ENCODE measurements at regions not wholly inside any gene's neighbourhood (a gene's known extent, or its start where the extent isn't known, plus 50 kb on each side); places are given as distances from the start of the nearest gene placed in this dataset.

GRCh38 chr9:95670122-95670521 lies 153.4 kb upstream of the PTCH1 start:
- no peak overlapping the region for H3K4me3 ChIP-seq
- intact Hi-C loops (cut with DNase I; ENCODE audit: low total_unique reads) = no loop called here
- peaks cover 0 to 12% (median 0%) of the 10 kb centered on the region in 4 donors for H3K4me1 ChIP-seq
- TF ChIP-seq CTCF (IDR thresholded peaks at IDR 0.05) = no peak
- H3K36me3 ChIP-seq = no peaks in the 10 kb centered on the region
- no peak overlapping the region for H3K27ac ChIP-seq
- no peak for DNase-seq
- no peaks in the 10 kb centered on the region for H3K9me3 ChIP-seq
- peaks cover 0 to 7% of the 10 kb centered on the region in 2 donors for H3K27me3 ChIP-seq

- intact Hi-C loops (cut with DNase I; ENCODE audit: low total_unique reads) = no loop called here
Measured at GRCh38 chr9:95669253-95669652, 152.5 kb upstream of the PTCH1 start.

GRCh38 chr9:95667789-95668188 lies 151.0 kb upstream of the PTCH1 start:
- Histone ChIP-seq H3K27ac (no peak overlapping the region), H3K4me1 (no peaks in the 10 kb centered on the region), H3K27me3 (peaks cover 0 to 7% of the 10 kb centered on the region in 2 donors), H3K4me3 (no peak overlapping the region), H3K36me3 (no peaks in the 10 kb centered on the region), H3K9me3 (no peaks in the 10 kb centered on the region)
- intact Hi-C loops (cut with DNase I; ENCODE audit: low total_unique reads) = no loop called here
- no peak for TF ChIP-seq CTCF (IDR thresholded peaks at IDR 0.05)
- no peak for DNase-seq

More at GRCh38 chr9:95669253-95669652, 152.5 kb upstream of the PTCH1 start:
- DNase-seq = no peak
- H3K9me3 ChIP-seq = no peaks in the 10 kb centered on the region
- no peak overlapping the region for H3K4me3 ChIP-seq
- peaks cover 0 to 5% (median 0%) of the 10 kb centered on the region in 4 donors for H3K4me1 ChIP-seq
- no peak for TF ChIP-seq CTCF (IDR thresholded peaks at IDR 0.05)
- no peaks in the 10 kb centered on the region for H3K36me3 ChIP-seq
- H3K27ac ChIP-seq = no peak overlapping the region
- H3K27me3 ChIP-seq = peaks cover 0 to 7% of the 10 kb centered on the region in 2 donors

- Histone ChIP-seq H3K27ac (no peak overlapping the region), H3K9me3 (no peaks in the 10 kb centered on the region), H3K27me3 (peaks cover 0 to 7% of the 10 kb centered on the region in 2 donors), H3K36me3 (no peaks in the 10 kb centered on the region), H3K4me3 (no peak overlapping the region), H3K4me1 (no peaks in the 10 kb centered on the region)
- intact Hi-C loops (cut with DNase I; ENCODE audit: low total_unique reads) = no loop called here
- no peak for TF ChIP-seq CTCF (IDR thresholded peaks at IDR 0.05)
- DNase-seq = no peak
Measured at GRCh38 chr9:95666785-95667155, 150.0 kb upstream of the PTCH1 start.

- DNase-seq = no peak
- no peak for TF ChIP-seq CTCF (IDR thresholded peaks at IDR 0.05)
- no peaks in the 10 kb centered on the region for H3K4me1 ChIP-seq
- H3K36me3 ChIP-seq = no peaks in the 10 kb centered on the region
- no peaks in the 10 kb centered on the region for H3K9me3 ChIP-seq
- H3K27me3 ChIP-seq = peaks cover 0 to 7% of the 10 kb centered on the region in 2 donors
- intact Hi-C loops (cut with DNase I; ENCODE audit: low total_unique reads) = no loop called here
- no peak overlapping the region for H3K4me3 ChIP-seq
- no peak overlapping the region for H3K27ac ChIP-seq
Measured at GRCh38 chr9:95666096-95666784, 149.5 kb upstream of the PTCH1 start.

Data from tibial artery (tissue), 4 donors.